Endothelial cell of umbilical vein (primary cell): ENCODE measurements at regions not wholly inside any gene's neighbourhood (a gene's known extent, or its start where the extent isn't known, plus 50 kb on each side); places are given as distances from the start of the nearest gene placed in this dataset.

Experiments
- BruUV-seq: library from RNA; stranded (reverse); fragments of 400-500 nt; replicated peaks from 2 replicates; lab custom pipeline; 2021; lab: Mats Ljungman, UMichigan
- CTCF ChIA-PET: fragments of 300-600, 350-600 bp; sonication (Branson Sonifier 250); formaldehyde crosslinking; loops from one replicate; lab custom pipeline; 2021; ENCODE audit warnings: antibody characterized with exemption, inconsistent platforms; lab: Charles Lee
- POLR2A ChIA-PET: fragments of 300-600, 350-600 bp; sonication (Branson Sonifier 250); formaldehyde crosslinking; loops from one replicate; lab custom pipeline; 2021; ENCODE audit warnings: antibody characterized with exemption, inconsistent platforms; lab: Charles Lee
- DNase-seq: peaks from one replicate; pipeline ENCODE4 v3.0.0-alpha.2; 2011; ENCODE audit warnings: low read depth, low spot score
- FAIRE-seq: peaks from 2 replicates; lab custom pipeline; 2011; peaks lifted over from hg19 to GRCh38; lab: Jason Lieb, UNC
- H2AFZ ChIP-seq: 2 replicates; pipeline ENCODE4 v1.6.0; 2012; ENCODE audit warnings: low read depth, low read length, control low read depth, inconsistent platforms
- H3K27ac ChIP-seq: 2 replicates; pipeline ENCODE4 v1.5.1; 2011; ENCODE audit warnings: low read depth, mild to moderate bottlenecking, control low read depth, low read length, moderate library complexity; ENCODE audit not compliant: insufficient read depth
- H3K27me3 ChIP-seq, 2 experiments: 2 replicates each; pipeline versions ENCODE4 v1.6.0 to v1.6.1; 2011; ENCODE audit warnings: low read length in 2 of 2, mixed read lengths in 1 of 2; ENCODE audit not compliant: control insufficient read depth in 2 of 2, insufficient read depth in 2 of 2
- H3K36me3 ChIP-seq, 2 experiments: 2 replicates in 1 of 2; 3 replicates in 1 of 2; pipeline ENCODE4 v1.5.1; 2011; ENCODE audit warnings: low read length in 2 of 2, mild to moderate bottlenecking in 1 of 2, moderate library complexity in 1 of 2; ENCODE audit not compliant: control insufficient read depth in 2 of 2, insufficient read depth in 2 of 2; ENCODE audit errors: extremely low read depth in 1 of 2
- H3K4me1 ChIP-seq: 3 replicates; pipeline ENCODE4 v1.5.1; 2011; ENCODE audit warnings: mild to moderate bottlenecking, low read length; ENCODE audit not compliant: control insufficient read depth, insufficient read depth; ENCODE audit errors: extremely low read depth
- H3K4me2 ChIP-seq: 2 replicates; pipeline ENCODE4 v1.6.1; 2011; ENCODE audit warnings: low read length, control low read depth, mixed read lengths; ENCODE audit not compliant: insufficient read depth
- H3K4me3 ChIP-seq, 3 experiments: fragments of 200-600 bp in 1 of 3; sonication (generic), shearing (Covaris generic) in 1 of 3; replicated peaks in 1 of 3; 2 replicates each; pipeline ENCODE4 v1.5.1; 2011 to 2016; ENCODE audit warnings: control low read depth in 3 of 3, low read length in 3 of 3, mild to moderate bottlenecking in 2 of 3, inconsistent platforms in 1 of 3, low read depth in 1 of 3, moderate library complexity in 1 of 3; ENCODE audit not compliant: insufficient read depth in 1 of 3
- H3K79me2 ChIP-seq: 2 replicates; pipeline ENCODE4 v1.6.0; 2012; ENCODE audit warnings: low read length, inconsistent platforms; ENCODE audit not compliant: control insufficient read depth, insufficient read depth
- H3K9ac ChIP-seq: replicated peaks from 2 replicates; pipeline ENCODE3; 2011; ENCODE audit warnings: low read length, control low read depth; ENCODE audit not compliant: insufficient read depth; ENCODE audit errors: extremely low read depth
- H3K9me1 ChIP-seq: replicated peaks from 3 replicates; pipeline ENCODE4 v1.6.0; 2011; ENCODE audit warnings: mild to moderate bottlenecking, low read length; ENCODE audit not compliant: control insufficient read depth, insufficient read depth; ENCODE audit errors: extremely low read depth
- H3K9me3 ChIP-seq: replicated peaks from 2 replicates; pipeline ENCODE4 v1.5.1; 2012; ENCODE audit warnings: low read length, inconsistent platforms; ENCODE audit not compliant: control insufficient read depth, insufficient read depth
- H4K20me1 ChIP-seq: replicated peaks from 2 replicates; pipeline ENCODE3; 2011; ENCODE audit warnings: mild to moderate bottlenecking, low read length; ENCODE audit not compliant: control insufficient read depth, insufficient read depth; ENCODE audit errors: extremely low read depth
- EZH2 ChIP-seq: IDR thresholded peaks from 2 replicates; pipeline ENCODE4 v1.6.1; 2012; ENCODE audit warnings: borderline replicate concordance, low read depth, mild to moderate bottlenecking, moderate library complexity, low read length, inconsistent platforms; ENCODE audit not compliant: severe bottlenecking
- FOS ChIP-seq: IDR thresholded peaks from 2 replicates; pipeline ENCODE4 v1.6.1; 2011; ENCODE audit warnings: mild to moderate bottlenecking, low read length, moderate library complexity, borderline replicate concordance; ENCODE audit not compliant: insufficient read depth
- GATA2 ChIP-seq: IDR thresholded peaks from 2 replicates; pipeline ENCODE4 v1.7.0; 2011; ENCODE audit warnings: low read depth, mild to moderate bottlenecking, moderate library complexity, mixed read lengths, low read length; ENCODE audit not compliant: insufficient read length, insufficient read depth
- JUN ChIP-seq: IDR thresholded peaks from 2 replicates; pipeline ENCODE4 v1.6.1; 2011; ENCODE audit warnings: borderline replicate concordance, low read depth; ENCODE audit not compliant: insufficient read length, insufficient read depth
- MYC ChIP-seq: IDR thresholded peaks from one replicate; pipeline ENCODE4 v1.6.1; 2011; ENCODE audit warnings: mild to moderate bottlenecking, low read depth, low read length
- POLR2A ChIP-seq: IDR thresholded peaks from 2 replicates; pipeline ENCODE4 v1.6.1; 2012; ENCODE audit warnings: low read depth, mild to moderate bottlenecking, control low read depth, low read length
- POLR2AphosphoS5 ChIP-seq: IDR thresholded peaks from 2 replicates; pipeline ENCODE4 v1.6.1; 2012; ENCODE audit warnings: low read depth, mild to moderate bottlenecking, control low read depth, low read length, moderate library complexity; ENCODE audit not compliant: insufficient read depth
- dilution Hi-C: fragments of 300-500 bp; cut with MboI; formaldehyde crosslinking; loops from one replicate; pipeline ENCODE4 v1.15.0; 2019; ENCODE audit warnings: low sequenced_read_pairs; ENCODE audit not compliant: extremely low pct_ligation_motif_present
- intact Hi-C: fragments of 100-400 bp; cut with micrococcal nuclease; formaldehyde crosslinking; loops from one replicate; pipeline ENCODE4 v1.10.0; 2022
- TF ChIP-seq, protein P1 (sequence below), 2 donors: IDR thresholded peaks; 1 replicate in 1 of 2; 2 replicates in 1 of 2; pipeline ENCODE4 v1.5.1; 2011; ENCODE audit warnings: low read length in 2 of 2, mild to moderate bottlenecking in 2 of 2, moderate library complexity in 2 of 2, control low read depth in 1 of 2, inconsistent platforms in 1 of 2, low read depth in 1 of 2; ENCODE audit not compliant: insufficient read depth in 1 of 2; ENCODE audit errors: extremely low read depth in 1 of 2
- TF ChIP-seq, protein P2 (sequence below): IDR thresholded peaks from 2 replicates; pipeline ENCODE4 v1.6.1; 2011; ENCODE audit not compliant: insufficient read depth, insufficient read length

DNA sequence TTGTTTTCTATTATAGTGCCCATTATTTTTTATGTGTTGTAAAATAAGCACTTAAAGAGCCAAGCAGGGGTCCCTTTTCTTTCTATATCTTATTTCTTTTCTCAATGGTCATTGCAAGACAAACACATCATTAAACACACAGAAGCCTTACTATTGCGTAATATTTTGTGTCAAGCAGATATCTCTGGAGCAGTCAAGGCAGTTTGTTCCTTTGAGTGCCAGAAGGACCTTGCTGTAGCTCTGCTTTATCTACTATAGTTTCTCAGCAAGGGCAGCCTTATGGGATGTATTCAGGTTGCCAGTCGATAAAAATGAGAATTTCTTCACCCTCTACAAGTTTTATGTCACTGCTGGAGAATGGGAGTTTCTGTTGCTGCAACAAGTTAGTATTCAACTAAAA lies 319.3 kb downstream of the TDRD3 start:
- no TSS peak for BruUV-seq
- H3K9ac ChIP-seq = no peak overlapping the region
- no peaks in the 10 kb centered on the region for H4K20me1 ChIP-seq
- H3K9me3 ChIP-seq = no peaks in the 10 kb centered on the region
- no peaks in the 10 kb centered on the region for H3K79me2 ChIP-seq
- H3K27me3 ChIP-seq = no peaks in the 10 kb centered on the region
- dilution Hi-C loops (no loop called here), intact Hi-C loops (no loop called here)
- H3K4me3 ChIP-seq = no peak overlapping the region
- no peak for DNase-seq
- no peak overlapping the region for H3K4me2 ChIP-seq
- no peak overlapping the region for H3K27ac ChIP-seq
- CTCF ChIA-PET = no interaction called here
- no peak overlapping the region for H2AFZ ChIP-seq
- TF ChIP-seq MYC (no peak), EZH2 (no peak), POLR2A (no peak), FOS (no peak), POLR2AphosphoS5 (no peak), JUN (no peak), GATA2 (no peak)
- TF ChIP-seq, protein P1, sequence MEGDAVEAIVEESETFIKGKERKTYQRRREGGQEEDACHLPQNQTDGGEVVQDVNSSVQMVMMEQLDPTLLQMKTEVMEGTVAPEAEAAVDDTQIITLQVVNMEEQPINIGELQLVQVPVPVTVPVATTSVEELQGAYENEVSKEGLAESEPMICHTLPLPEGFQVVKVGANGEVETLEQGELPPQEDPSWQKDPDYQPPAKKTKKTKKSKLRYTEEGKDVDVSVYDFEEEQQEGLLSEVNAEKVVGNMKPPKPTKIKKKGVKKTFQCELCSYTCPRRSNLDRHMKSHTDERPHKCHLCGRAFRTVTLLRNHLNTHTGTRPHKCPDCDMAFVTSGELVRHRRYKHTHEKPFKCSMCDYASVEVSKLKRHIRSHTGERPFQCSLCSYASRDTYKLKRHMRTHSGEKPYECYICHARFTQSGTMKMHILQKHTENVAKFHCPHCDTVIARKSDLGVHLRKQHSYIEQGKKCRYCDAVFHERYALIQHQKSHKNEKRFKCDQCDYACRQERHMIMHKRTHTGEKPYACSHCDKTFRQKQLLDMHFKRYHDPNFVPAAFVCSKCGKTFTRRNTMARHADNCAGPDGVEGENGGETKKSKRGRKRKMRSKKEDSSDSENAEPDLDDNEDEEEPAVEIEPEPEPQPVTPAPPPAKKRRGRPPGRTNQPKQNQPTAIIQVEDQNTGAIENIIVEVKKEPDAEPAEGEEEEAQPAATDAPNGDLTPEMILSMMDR (IDR thresholded peaks at IDR 0.05; ENCODE audit: extremely low read depth in 1 of 2, insufficient read depth in 1 of 2, low read depth in 1 of 2, low read length in 2 of 2) = no peak
- TF ChIP-seq, protein P2, sequence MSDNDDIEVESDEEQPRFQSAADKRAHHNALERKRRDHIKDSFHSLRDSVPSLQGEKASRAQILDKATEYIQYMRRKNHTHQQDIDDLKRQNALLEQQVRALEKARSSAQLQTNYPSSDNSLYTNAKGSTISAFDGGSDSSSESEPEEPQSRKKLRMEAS = no peak
- H3K4me1 ChIP-seq = no peaks in the 10 kb centered on the region
- POLR2A ChIA-PET = no interaction called here
- H3K36me3 ChIP-seq = no peaks in the 10 kb centered on the region
- H3K9me1 ChIP-seq = no peaks in the 10 kb centered on the region
- no peak for FAIRE-seq
